Globus pallidus (tissue), 1 donor: ENCODE measurements at regions not wholly inside any gene's neighbourhood (a gene's known extent, or its start where the extent isn't known, plus 50 kb on each side); places are given as distances from the start of the nearest gene placed in this dataset.
"Not testable (repeated sequence)": the region's sequence is repeated elsewhere in the genome, so short reads cannot be mapped to it uniquely, and the experiment has no call there.

Experiments used
- DNase-seq: peaks from one replicate; pipeline ENCODE4 v3.0.0-alpha.2; 2015; ENCODE audit warnings: low spot score

DNA sequence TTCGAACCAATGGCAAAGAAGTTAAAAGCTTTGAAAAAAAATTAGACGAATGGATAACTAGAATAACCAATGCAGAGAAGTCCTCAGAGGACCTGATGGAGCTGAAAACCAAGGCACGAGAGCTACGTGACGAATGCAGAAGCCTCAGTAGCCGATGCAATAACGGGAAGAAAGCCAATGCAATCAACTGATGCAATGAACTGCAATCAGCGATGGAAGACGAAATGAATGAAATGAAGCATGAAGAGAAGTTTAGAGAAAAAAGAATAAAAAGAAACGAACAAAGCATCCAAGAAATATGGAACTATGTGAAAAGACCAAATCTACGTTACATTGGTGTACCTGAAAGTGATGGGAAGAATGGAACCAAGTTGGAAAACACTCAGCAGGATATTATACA, 52.6 kb upstream of the MRPS30 start:
- not testable (repeated sequence) for DNase-seq

DNA sequence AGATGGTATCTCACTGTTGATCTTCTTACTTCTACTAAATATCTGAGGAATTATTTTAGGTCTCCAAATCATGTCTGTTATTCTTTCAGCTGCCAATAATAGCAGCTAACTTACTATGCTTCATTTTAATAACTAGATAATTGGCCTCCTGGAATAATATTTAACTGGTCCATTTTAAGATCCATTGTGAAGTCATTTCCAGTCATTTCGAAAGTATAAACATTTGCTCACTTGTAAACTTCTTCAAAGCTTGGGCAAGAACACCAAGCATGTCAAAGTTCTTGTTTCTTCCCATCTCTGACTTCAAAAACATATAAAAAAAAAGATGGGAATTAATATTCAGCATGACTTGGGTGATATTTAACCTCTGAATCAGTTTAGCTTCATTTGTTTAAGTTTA, 61.4 kb upstream of the MRPS30 start:
- no peak for DNase-seq

DNA sequence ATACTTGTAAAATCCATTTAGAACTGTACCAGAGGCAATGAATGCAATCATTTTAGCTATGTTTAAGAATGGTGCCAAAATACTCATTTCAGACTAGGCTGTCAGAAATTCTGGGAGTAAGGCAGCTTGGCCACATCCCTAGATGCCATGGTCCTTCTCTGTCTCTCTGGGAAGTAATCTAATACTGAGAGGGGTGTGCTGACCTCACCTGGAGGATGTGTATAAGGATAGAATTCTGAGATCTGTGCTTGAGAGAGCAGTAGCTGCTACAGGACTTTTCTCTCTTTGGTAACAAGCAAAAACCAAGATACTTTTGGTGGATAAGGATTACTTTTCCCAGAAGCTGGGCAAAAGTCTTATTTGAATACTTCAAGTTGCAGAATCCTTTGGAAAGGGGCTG, 68.1 kb upstream of the MRPS30 start:
- no peak for DNase-seq

DNA sequence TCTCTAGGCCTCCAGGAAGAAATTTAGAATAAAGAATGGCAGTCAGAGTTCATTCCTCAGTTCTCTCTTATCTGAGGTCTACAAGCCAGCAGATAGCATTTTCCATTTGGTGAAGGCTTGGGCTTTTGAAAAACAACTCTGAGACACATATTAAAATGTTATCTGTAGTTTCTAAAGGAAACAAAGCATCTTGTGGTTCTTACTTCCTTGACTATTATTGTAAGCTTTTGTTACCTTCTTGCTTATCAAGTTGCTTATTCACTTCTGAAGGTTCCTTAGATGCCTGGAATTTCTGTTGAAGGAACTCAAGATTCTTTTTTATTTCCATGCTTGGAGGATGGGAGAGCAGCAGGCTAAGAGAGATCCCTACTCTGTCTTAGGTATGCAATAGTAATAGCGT, 79.2 kb upstream of the MRPS30 start:
- DNase-seq, result no peak

DNA sequence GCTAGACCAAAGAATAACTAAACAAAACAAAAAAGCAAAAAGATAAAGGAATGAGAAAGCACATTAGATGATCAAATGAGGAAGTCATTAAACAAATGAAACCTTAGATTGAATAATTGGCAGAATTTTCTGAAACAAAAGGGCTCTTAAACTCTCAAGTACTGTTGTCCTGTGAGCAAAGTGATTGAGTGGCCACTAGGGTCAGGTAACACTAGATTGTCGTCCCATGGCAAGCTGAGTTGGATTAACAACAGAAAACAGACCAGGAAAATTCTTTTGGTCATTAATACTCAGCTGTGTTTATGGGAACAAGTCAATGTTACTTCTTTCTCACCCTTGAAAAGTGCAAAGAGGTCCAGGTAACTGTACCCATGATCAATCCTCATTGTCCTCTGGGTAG, 81.6 kb upstream of the MRPS30 start:
- DNase-seq, result no peak

DNA sequence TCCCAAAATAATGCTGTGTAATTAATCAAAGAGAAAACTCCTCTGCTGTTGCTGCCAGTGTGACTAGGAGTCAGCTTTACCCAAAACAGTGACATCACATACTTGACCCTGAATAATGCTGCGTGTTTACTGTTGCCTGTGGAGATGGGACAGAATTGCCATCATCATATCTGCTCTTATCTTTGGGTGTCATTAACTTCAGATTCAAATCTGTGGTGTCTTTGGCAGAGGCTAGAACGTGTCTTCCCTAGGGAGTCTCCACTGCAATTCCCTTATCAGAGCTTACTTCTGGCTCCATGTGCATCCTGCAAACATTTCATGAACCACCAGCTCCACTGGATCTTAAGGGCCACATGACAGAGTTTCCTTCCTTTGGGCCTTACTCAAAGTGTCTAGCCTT, 88.9 kb upstream of the MRPS30 start:
- DNase-seq, result no peak

DNA sequence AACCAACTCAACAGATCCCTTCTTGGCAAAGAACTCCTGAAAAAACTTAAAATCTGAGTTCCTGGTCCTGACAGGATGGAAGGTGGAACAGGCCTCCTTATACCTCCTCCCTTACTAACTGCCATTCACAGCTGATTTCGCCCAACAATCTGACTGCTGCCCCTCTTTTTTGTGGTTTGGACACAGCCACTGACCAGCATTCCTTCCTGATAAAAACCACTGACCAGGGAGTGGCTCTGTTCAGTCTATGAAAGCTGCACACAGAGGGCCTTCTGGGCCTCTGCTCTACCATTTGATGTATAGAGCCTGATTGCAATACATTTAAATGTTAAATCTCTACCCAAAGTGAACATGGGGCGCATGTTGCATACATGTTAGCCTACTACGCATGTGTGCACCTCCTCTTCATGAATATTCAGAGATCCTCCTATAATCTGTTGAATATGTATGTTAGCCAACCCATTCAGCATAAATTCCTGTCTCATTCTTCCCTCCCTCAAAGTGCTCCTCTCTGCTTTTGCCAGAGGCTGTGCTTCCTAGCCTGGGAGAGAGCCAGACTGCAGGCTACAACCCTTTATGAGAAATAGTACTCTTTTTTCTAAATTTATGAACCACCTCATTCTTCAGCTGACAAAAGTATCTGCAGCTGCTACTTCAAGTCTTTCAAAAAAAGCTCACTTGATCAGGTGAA, 93.7 kb upstream of the MRPS30 start:
- DNase-seq, result no peak

DNA sequence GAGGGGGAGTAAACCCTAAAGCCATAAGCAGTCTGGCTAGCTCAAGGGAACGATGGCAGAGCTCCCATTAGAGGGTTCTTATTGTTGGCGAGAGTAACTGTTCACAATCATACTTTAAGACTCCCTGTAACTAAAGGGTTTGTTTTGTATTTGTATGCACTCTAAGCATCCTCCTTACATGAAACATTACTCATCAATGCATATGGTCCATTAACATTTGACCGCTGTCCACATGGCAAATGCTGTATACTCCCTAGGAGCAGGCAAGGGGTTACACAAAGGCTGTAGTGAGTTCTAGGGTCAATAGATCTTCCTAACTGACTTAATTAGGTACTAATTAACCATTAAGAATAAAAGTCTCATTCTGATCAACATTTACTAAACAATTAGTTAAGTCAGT, 95.3 kb upstream of the MRPS30 start:
- no peak for DNase-seq

DNA sequence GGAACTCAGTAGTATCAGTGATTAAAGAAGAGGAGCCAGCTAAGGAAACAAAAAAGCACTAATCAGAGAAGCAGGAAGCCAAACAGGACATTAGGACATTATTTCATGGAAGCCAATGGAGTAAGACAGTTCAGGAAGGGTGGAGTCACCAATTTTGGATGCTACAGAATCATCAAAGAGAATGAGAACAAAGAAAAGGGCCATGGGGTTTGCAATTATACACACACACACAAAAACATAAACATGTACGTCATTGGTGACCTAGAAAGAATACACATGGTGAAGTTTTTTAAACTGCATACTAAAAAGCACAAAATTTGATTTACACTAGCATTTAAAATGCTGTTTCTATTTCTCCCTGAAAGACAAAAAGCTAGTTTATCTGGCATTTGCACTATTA, 96.8 kb upstream of the MRPS30 start:
- DNase-seq, result no peak

DNA sequence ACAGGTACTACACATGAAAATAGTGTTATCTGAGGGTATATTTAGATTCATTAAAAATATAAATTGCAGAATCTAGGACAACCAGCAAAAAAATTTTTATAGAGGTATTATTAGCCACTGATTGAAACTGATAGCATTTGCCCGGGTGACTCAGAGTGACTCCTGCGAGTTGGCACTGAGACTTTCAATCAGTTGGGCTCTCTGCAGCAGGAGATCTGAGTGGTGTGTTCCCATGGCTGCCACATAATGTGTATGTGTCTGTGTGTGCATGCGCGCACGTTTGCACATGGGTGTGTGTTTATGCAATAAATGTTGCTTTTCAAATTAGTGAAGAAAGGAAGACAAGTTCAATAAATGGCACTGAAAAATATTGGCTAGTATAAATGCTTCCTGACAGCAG, 100.1 kb upstream of the MRPS30 start:
- DNase-seq, result no peak

DNA sequence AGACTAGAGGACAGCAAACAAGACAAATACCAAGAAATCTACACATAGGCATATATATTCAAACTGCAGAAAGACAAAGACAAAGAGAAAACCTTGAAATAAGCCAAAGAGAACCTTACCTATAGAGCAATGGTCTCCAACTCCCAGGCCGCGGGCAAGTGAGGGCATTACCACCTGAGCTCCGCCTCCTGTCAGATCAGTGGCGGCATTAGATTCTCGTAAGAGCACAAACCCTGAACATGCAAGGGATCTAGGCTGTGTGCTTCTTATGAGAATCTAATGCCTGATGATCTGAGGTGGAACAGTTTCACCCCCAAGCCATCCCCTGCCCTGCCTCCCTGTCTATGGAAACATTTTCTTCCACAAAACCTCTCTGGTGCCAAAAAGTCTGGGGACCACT, 101.0 kb upstream of the MRPS30 start:
- DNase-seq, result no peak

DNA sequence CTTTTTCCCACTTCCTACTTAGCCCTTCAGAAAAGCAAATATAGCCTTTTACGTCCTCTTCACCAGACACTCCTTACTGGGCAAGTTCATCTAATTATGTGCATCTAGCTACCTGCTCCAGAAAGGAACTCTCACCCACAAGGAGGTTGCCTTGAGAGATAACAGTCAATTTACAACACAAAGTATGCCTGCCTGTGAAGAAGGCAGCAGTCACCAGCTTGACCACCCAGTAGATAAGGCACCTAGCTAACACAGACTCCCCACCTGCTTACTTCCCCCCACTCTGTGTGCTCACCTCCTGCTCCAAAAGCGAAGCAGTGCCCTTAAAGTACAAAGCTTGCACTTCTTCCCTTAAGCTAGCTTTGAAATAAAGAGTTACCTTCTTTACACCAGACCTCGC, 111.7 kb upstream of the MRPS30 start:
- DNase-seq, result no peak

DNA sequence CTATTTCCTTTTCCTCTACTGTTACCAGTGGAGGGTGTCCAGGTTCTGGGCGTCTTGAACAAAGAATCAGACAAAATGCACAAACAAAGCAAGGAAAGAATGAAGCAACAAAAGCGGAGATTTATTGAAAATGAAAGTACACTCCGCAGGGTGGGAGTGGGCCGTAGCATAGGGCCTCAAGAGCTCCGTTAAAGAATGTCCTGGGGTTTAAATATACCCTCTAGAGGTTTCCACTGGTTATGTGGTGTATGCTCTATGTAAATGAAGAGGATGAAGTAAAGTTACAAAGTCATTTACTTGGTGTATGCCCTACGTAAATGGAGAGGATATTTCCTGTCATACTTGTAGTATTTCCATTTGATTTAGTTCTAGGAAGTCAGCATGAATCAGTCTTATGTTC, 113.5 kb upstream of the MRPS30 start:
- no peak for DNase-seq

DNA sequence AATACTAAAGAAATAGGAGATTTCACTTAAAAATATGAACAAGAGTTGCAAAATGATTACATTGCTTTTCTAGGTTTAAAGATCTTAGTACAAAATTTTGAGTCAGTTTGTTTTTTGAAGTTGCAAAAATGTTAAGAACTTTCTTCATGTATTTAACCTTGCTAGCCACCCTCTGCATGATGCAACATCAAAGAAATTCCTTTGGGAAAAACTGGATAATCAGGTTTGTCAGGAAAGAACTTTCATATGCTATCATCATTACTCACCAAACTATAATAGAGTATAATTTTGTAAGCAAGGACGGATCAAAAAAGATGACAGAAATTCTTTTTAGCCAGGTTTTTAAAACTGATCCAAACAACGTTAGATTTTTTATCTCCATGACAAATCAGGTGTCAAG, 116.9 kb upstream of the MRPS30 start:
- DNase-seq, result no peak

DNA sequence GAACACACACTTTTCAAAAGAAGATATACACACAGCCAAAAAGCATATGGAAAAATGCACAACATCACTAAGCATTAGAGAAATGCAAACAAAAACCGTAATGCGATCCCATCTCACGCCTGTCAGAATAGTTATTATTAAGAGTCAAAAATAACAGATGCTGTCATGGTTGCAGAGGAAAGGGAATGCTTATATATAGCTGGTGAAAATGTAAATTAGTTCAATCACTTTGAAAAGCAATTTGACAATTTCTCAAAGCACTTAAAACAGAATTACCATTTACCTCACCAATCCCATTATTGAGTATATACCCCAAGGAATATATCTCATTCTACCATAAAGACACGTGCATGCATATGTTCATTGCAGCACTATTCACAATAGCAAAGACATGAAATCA, 126.8 kb upstream of the MRPS30 start:
- DNase-seq, result no peak

DNA sequence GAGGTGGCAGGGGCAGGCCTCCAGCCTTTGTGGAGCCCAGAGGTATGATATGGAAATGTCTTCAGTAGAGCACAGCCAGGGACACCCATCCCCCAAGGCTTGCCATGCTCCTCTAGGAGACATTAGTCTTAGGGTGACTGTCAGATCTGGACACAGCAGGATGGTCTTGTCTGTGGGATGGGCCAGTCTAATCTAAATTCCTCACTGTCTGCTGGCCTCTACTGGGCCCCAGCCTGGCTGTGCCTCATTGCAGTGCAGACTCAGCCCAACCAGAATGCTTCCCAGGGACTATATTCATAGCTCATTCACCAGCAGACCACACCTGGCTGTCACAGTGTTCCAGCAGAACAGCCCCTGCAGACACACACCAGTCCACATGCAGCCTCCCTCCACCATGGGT, 129.5 kb upstream of the MRPS30 start:
- DNase-seq, result no peak

DNA sequence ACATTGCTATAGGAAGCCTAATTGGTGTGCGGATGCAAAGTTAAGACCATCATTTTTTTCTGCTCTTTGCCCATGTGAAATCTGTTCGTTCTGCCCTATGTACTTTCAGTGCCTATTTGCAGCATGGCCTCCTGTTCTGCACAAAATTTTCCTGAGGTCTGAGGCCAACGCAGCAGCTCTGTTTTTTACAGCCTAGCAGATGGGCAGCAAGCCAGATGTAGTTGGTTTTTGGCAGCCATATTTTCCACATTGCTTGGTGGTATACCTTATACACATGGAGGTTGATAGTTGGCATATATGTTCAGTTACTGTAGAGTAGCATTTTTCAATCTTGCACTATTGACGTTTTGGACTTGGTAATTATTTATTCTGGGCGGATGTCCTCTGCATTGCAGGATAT, 133.5 kb upstream of the MRPS30 start:
- DNase-seq, result no peak

DNA sequence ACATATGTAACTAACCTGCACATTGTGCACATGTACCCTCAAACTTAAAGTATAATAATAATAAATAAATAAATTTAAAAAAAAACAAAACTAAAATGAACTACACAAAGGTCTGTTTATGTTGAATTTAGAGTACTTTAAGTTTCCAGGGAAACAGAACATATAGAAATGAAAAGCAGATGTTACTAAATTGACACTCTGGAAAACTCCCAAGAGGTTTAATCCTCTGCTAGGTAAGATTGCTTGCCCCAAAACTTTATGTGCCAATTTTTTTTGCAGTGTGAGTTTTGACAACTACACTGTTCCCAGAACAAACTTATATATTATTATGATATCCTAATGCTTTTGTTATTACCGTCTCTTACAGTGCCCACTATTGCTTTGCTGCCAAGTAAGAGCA, 134.3 kb upstream of the MRPS30 start:
- DNase-seq, result no peak

DNA sequence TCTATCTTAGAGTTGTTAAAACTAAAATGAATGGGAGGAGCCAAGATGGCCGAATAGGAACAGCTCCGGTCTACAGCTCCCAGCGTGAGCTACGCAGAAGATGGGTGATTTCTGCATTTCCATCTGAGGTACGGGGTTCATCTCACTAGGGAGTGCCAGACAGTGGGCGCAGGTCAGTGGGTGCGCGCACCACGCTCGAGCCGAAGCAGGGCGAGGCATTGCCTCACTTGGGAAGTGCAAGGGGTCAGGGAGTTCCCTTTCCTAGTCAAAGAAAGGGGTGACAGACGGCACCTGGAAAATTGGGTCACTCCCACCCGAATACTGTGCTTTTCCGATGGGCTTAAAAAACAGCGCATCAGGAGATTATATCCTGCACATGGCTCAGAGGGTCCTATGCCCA, 140.3 kb upstream of the MRPS30 start:
- DNase-seq, result not testable (repeated sequence)

DNA sequence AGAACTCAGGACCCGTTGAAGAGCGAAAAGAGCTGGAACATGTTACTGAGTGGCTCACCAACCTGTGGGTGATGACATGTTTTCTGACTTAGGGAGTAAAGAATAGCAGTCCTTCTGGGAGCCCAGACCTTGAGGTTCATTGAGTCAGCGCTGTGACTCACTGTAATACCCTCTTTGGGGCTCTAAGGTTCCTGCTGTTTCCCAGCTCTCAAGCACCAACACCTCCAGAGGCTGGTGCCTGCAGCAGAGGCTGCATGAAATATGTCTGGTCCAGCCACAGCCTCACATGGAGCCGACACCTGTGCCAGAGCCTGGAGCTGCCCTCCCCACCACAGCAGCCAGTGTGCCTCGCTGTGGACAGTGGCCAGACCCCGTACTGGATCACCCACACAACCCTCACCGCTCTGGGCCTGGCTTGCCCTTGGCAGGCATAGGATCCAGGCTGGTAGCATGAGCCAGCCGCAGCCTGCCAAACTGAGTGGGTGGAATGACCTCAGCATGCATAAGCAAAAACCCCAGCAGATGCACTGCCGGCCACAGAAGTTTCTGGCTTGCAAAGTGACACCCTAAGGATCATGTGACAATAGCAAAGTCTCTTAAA, 143.5 kb upstream of the MRPS30 start:
- no peak for DNase-seq

DNA sequence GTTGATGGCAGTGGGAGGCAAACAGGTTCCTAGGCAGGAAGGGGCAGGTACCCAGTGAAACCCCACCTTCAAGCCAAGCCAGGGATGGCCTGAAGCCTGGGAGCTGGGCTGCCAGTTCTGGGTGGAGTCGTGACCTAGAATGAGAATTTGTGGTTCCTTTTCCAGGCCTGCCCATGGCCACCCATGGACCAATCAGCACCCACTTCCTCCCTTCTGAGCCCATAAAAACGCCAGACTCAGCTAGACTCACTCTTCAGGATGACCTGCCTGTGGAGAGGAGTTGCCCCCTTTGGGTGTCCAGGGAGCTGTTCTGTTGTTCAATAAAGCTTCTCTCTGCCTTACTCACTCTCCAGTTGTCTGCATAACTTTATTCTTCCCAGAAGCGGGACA, 144.0 kb upstream of the MRPS30 start:
- DNase-seq, result no peak

DNA sequence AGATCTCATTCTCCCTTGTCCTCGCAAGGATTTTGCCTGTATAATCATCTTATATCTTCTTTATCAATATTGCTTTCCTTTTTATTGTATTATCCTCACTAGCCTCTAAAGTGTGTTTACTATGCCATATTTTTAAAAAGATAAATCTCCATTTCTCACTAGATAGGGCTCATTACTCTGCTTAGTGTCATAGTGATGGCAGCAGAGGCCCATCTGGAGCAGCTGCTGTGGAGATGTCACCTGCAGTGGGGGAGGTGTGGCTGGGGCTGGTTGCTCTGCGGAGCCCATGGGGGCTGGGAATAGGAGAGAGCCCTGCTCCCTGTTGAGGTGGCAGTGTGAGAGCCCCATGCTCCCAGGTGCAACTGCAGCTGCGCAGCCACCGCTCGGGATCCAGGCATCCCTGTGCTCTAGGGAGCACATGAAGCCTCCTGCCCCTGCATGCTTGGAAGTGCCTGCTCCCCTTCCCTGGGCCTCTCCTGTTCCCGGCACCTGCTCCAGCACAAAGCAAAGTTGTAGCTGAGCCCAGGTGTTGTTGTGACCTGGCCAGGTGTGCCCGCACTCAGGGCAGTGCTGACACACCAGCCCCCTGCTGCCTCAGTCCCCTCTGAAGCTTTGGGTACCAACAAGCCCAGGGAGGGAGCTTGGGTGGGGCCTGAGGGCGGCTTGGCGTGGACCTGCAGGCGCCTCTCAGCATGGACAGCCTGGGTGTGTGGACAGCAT, 144.6 kb upstream of the MRPS30 start:
- DNase-seq, result no peak

DNA sequence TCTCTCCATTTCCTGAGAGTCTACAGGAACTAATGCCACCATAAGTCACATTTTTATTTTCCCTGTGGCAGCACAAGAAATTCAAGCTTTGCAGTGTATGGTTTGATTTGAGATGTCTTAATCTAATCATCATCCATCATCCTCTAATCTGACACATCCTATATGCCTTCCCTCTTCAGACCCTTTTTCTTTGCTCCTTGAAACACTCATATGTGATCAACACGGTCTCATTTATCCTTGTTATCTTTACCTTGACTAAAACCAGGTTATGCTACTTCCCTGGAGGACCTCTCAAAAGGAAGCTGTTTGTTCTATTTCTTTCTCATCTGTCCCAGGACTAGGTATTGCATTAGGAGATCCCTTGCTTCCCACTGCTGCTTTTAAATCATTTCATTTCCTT, 146.9 kb upstream of the MRPS30 start:
- no peak for DNase-seq

DNA sequence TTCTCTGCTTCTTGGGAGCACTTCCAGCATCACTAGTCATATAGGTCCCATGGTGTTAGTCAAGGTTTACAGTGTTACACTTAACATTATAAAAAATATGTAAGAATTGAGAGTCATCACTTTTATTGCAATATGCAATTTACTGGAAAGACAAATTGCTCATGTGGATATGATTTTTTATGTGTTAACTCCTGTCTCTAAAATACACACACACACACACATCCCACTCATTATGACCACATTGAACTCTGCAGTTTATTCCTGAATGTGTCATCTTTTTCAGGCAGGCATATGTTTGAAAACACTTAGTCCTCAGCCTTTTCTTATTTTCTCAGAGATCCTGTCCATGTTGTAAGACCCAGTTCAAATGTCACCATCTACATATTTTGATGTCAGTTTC, 148.5 kb upstream of the MRPS30 start:
- DNase-seq, result no peak
